ENCODE measurements at regions not wholly inside any gene's neighbourhood (a gene's known extent, or its start where the extent isn't known, plus 50 kb on each side); places are given as distances from the start of the nearest gene placed in this dataset.

DNA sequence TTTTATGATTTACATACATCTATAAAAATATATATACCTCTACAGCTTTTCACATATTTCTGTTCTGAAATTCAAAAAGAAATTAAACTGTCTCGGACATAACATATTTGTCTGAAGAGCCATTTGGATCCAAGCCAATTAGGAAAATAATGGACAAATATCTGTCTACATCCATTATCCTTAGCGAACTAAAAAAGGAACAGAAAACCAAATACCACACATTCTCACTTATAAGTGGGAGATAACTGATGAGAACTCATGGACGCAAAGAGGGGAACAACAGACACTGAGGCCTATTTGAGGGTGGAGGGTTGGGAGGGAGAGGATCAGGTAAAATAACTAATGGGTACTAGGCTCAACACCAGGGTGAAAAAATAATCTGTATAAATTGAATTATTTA, 829.4 kb upstream of the ALCAM start:
- H3K4me2 ChIP-seq (ENCODE audit: control insufficient read depth, extremely low read depth, insufficient read depth, low read depth, low read length), result no peak overlapping the region
- H3K79me2 ChIP-seq (ENCODE audit: control insufficient read depth, insufficient read depth, low read length), result no peaks in the 10 kb centered on the region
- no peaks in the 10 kb centered on the region for H3K9me3 ChIP-seq (ENCODE audit: control insufficient read depth, low read depth, low read length)
- no peak overlapping the region for H2AFZ ChIP-seq (ENCODE audit: control insufficient read depth, low read length)
- H3K4me1 ChIP-seq (ENCODE audit: control insufficient read depth, extremely low read depth, insufficient read depth, low read length), result no peaks in the 10 kb centered on the region
- no peak for FAIRE-seq
- dilution Hi-C loops (cut with MboI; ENCODE audit: extremely low pct_ligation_motif_present, low sequenced_read_pairs), result no loop called here
- no peaks in the 10 kb centered on the region for H4K20me1 ChIP-seq (ENCODE audit: control insufficient read depth, extremely low read depth, insufficient read depth, low read length)
- no peak overlapping the region for H3K4me3 ChIP-seq (ENCODE audit: control insufficient read depth in 2 of 3, extremely low read depth in 1 of 3, insufficient read depth in 2 of 3, low read depth in 1 of 3, low read length in 3 of 3)
- H3K27ac ChIP-seq (ENCODE audit: control insufficient read depth, insufficient read depth, low read length), result no peak overlapping the region
- DNase-seq (ENCODE audit: low read depth, low spot score), result no peak
- H3K9me1 ChIP-seq (ENCODE audit: control insufficient read depth, extremely low read depth, insufficient read depth, low read length), result no peaks in the 10 kb centered on the region
- H3K36me3 ChIP-seq (ENCODE audit: control insufficient read depth in 2 of 2, extremely low read depth in 1 of 2, insufficient read depth in 2 of 2, low read length in 2 of 2), result no peaks in the 10 kb centered on the region
- H3K27me3 ChIP-seq (ENCODE audit: control insufficient read depth, extremely low read depth, insufficient read depth, low read length), result no peaks in the 10 kb centered on the region
- no peak overlapping the region for H3K9ac ChIP-seq (ENCODE audit: control insufficient read depth, extremely low read depth, insufficient read depth, low read length)
- TF ChIP-seq, protein P1, sequence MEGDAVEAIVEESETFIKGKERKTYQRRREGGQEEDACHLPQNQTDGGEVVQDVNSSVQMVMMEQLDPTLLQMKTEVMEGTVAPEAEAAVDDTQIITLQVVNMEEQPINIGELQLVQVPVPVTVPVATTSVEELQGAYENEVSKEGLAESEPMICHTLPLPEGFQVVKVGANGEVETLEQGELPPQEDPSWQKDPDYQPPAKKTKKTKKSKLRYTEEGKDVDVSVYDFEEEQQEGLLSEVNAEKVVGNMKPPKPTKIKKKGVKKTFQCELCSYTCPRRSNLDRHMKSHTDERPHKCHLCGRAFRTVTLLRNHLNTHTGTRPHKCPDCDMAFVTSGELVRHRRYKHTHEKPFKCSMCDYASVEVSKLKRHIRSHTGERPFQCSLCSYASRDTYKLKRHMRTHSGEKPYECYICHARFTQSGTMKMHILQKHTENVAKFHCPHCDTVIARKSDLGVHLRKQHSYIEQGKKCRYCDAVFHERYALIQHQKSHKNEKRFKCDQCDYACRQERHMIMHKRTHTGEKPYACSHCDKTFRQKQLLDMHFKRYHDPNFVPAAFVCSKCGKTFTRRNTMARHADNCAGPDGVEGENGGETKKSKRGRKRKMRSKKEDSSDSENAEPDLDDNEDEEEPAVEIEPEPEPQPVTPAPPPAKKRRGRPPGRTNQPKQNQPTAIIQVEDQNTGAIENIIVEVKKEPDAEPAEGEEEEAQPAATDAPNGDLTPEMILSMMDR (optimal IDR thresholded peaks at IDR 0.05 in 1 of 3, IDR thresholded peaks at IDR 0.05 in 1 of 3, conservative IDR thresholded peaks at IDR 0.05 in 1 of 3; ENCODE audit: extremely low read depth in 1 of 3, insufficient read depth in 2 of 3, low read length in 3 of 3), result no peak
- TF ChIP-seq EZH2 (IDR thresholded peaks at IDR 0.05; ENCODE audit: low read length), result no peak

DNA sequence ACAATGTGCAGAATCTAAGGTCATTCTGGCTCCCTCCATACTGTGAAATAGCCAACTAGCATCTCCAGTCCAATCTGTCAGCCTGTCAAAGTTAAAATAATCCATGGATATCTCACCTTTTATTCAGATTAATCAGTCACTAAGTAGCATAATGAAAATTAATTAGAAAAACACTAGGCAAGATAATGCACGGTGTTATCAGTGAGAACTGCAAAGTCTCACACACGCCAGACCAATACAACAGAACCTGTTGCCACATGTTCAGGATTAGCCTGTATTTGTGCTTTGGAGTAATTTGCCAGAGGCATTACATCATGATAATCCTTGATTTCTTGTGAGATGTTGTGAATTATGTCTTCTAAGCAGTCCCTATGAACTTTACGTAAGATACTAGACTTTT, 820.4 kb upstream of the ALCAM start:
- no peak overlapping the region for H3K27ac ChIP-seq (ENCODE audit: control insufficient read depth, insufficient read depth, low read length)
- peaks cover 4% of the 10 kb centered on the region for H3K4me1 ChIP-seq (ENCODE audit: control insufficient read depth, extremely low read depth, insufficient read depth, low read length)
- no peaks in the 10 kb centered on the region for H3K9me3 ChIP-seq (ENCODE audit: control insufficient read depth, low read depth, low read length)
- H3K4me2 ChIP-seq (ENCODE audit: control insufficient read depth, extremely low read depth, insufficient read depth, low read depth, low read length), result no peak overlapping the region
- H3K36me3 ChIP-seq (ENCODE audit: control insufficient read depth in 2 of 2, extremely low read depth in 1 of 2, insufficient read depth in 2 of 2, low read length in 2 of 2), result no peaks in the 10 kb centered on the region
- dilution Hi-C loops (cut with MboI; ENCODE audit: extremely low pct_ligation_motif_present, low sequenced_read_pairs), result no loop called here
- no peaks in the 10 kb centered on the region for H3K79me2 ChIP-seq (ENCODE audit: control insufficient read depth, insufficient read depth, low read length)
- FAIRE-seq (peak; percentile 84), DNase-seq (ENCODE audit: low read depth, low spot score) (no peak)
- no peaks in the 10 kb centered on the region for H3K9me1 ChIP-seq (ENCODE audit: control insufficient read depth, extremely low read depth, insufficient read depth, low read length)
- H3K27me3 ChIP-seq (ENCODE audit: control insufficient read depth, extremely low read depth, insufficient read depth, low read length), result no peaks in the 10 kb centered on the region
- no peak overlapping the region for H3K9ac ChIP-seq (ENCODE audit: control insufficient read depth, extremely low read depth, insufficient read depth, low read length)
- H4K20me1 ChIP-seq (ENCODE audit: control insufficient read depth, extremely low read depth, insufficient read depth, low read length), result no peaks in the 10 kb centered on the region
- TF ChIP-seq, protein P1 (optimal IDR thresholded peaks at IDR 0.05 in 1 of 3, IDR thresholded peaks at IDR 0.05 in 1 of 3, conservative IDR thresholded peaks at IDR 0.05 in 1 of 3; ENCODE audit: extremely low read depth in 1 of 3, insufficient read depth in 2 of 3, low read length in 3 of 3), result no peak
- TF ChIP-seq EZH2 (IDR thresholded peaks at IDR 0.05; ENCODE audit: low read length), result no peak
- H2AFZ ChIP-seq (ENCODE audit: control insufficient read depth, low read length), result no peak overlapping the region
- no peak overlapping the region for H3K4me3 ChIP-seq (ENCODE audit: control insufficient read depth in 2 of 3, extremely low read depth in 1 of 3, insufficient read depth in 2 of 3, low read depth in 1 of 3, low read length in 3 of 3)
